ENCODE measurements at regions not wholly inside any gene's neighbourhood (a gene's known extent, or its start where the extent isn't known, plus 50 kb on each side); places are given as distances from the start of the nearest gene placed in this dataset.

DNA sequence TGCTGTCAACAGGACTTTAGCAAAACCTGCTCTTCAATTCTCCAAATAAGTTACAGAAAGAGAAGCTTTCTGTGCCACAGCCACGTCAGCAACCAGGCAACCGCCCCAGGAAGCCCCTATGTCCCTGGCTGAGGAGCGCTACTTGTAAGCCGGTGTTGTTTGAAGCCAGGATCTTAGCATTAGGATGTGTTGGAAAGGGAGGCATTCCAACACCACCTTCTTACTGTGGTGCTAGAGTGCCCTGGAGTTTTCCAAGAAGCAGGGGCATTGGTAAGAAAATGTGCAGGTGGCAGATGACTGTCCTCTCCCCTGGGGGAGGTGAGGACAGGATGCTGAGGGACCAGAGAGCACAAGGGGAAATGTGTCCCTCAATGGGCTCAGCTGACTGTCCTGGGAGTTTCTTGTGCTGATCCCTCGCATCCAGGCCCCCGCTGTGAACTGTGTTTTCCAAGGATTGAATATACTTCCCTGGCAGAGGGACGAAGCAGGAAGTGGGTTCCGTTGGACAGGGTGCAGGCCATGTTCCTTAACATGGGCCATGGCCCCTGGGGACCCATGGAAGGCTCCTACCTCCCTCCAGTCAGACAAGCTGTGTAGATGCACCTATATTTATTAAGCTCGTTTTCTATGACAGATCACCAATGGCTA lies 139.6 kb upstream of the GDF10 start:
- TF ChIP-seq EP300 (IDR thresholded peaks at IDR 0.05) = no peak
- TF ChIP-seq, protein P1, sequence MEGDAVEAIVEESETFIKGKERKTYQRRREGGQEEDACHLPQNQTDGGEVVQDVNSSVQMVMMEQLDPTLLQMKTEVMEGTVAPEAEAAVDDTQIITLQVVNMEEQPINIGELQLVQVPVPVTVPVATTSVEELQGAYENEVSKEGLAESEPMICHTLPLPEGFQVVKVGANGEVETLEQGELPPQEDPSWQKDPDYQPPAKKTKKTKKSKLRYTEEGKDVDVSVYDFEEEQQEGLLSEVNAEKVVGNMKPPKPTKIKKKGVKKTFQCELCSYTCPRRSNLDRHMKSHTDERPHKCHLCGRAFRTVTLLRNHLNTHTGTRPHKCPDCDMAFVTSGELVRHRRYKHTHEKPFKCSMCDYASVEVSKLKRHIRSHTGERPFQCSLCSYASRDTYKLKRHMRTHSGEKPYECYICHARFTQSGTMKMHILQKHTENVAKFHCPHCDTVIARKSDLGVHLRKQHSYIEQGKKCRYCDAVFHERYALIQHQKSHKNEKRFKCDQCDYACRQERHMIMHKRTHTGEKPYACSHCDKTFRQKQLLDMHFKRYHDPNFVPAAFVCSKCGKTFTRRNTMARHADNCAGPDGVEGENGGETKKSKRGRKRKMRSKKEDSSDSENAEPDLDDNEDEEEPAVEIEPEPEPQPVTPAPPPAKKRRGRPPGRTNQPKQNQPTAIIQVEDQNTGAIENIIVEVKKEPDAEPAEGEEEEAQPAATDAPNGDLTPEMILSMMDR (IDR thresholded peaks at IDR 0.05) = no peak
- TF ChIP-seq POLR2AphosphoS5 (IDR thresholded peaks at IDR 0.05) = no peak

Data from esophagus muscularis mucosa (tissue), 4 donors.